GM12872 (cell line): ENCODE measurements at regions not wholly inside any gene's neighbourhood (a gene's known extent, or its start where the extent isn't known, plus 50 kb on each side); places are given as distances from the start of the nearest gene placed in this dataset.

Experiments
- TF ChIP-seq, protein P1 (sequence below): IDR thresholded peaks from 3 replicates; pipeline ENCODE4 v1.5.1; 2011; ENCODE audit warnings: low read depth, mild to moderate bottlenecking, low read length, moderate library complexity; ENCODE audit not compliant: insufficient read depth

DNA sequence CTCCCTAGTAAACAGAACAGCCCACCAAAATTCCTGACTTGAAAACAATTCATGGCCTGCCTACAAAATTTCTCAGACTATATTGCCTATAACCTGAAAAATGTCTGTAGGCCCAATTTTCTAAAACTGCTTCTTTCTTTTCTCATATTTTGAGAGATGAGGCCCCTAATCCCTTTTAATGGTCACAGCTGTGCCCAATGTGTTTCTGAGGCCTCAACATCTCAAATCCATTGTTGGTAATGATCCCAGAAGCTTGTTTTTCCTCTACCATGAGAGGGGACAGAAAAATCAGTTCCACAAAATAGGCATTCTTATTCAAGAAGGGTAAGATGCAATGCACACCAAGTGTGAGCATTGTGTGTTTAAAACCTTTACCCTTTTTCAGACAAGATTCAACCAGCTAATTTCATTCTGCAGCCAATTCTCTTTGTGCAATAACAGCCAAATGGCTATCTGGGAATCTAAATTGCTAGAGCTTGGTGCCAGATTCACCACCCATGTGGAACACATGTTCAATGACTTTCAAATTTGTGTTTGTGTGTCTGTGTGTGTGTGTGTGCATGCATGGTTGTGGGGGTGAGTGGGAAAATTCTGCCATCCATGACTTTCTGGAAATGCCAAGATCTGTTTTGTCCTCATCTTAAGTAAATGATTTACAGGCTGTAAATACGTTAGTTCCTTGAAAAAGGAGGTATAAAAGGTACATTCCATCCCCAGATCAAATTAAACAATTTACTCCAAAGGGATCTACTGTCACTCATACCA is 319.5 kb downstream of the TNS1 start:
- TF ChIP-seq, protein P1, sequence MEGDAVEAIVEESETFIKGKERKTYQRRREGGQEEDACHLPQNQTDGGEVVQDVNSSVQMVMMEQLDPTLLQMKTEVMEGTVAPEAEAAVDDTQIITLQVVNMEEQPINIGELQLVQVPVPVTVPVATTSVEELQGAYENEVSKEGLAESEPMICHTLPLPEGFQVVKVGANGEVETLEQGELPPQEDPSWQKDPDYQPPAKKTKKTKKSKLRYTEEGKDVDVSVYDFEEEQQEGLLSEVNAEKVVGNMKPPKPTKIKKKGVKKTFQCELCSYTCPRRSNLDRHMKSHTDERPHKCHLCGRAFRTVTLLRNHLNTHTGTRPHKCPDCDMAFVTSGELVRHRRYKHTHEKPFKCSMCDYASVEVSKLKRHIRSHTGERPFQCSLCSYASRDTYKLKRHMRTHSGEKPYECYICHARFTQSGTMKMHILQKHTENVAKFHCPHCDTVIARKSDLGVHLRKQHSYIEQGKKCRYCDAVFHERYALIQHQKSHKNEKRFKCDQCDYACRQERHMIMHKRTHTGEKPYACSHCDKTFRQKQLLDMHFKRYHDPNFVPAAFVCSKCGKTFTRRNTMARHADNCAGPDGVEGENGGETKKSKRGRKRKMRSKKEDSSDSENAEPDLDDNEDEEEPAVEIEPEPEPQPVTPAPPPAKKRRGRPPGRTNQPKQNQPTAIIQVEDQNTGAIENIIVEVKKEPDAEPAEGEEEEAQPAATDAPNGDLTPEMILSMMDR, result no peak

DNA sequence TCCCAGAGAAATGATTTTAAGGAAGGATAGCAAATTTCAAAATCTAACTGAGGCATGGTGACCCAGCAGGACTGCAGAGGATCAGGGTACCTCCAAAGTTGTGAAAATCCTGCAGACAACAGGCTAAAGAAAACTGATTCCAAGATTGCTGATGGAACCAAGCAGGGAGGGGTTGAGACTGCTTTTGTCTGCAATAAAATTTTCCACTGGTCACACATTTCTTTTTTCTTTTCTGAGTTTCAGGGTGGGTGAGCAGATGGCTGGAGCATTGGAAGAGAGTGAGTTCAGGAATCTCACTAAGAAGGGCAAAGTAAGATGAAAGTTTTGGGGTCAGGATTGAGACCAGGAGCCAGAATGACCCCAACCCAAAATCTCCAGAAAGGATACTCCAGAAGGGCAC is 321.0 kb downstream of the TNS1 start:
- TF ChIP-seq, protein P1, result no peak

DNA sequence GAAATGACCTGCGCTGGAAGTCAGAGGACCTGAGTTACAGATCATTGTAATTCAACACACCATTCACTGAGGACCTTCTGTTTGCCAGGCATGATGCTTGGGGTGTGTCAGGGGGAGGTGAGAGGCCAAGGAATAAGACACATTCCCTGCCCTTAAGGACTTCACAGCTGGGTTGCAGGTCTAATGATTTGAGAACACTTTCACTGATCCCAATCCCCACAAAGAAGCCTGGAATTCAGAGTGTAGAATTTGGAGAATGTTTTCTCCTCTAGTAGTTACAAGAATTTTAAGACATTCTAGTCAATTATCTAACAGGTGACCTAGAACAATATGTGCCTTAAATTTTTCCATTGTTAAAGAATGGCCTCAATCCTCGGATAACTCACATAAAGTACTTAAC is 322.4 kb downstream of the TNS1 start:
- TF ChIP-seq, protein P1, result no peak

DNA sequence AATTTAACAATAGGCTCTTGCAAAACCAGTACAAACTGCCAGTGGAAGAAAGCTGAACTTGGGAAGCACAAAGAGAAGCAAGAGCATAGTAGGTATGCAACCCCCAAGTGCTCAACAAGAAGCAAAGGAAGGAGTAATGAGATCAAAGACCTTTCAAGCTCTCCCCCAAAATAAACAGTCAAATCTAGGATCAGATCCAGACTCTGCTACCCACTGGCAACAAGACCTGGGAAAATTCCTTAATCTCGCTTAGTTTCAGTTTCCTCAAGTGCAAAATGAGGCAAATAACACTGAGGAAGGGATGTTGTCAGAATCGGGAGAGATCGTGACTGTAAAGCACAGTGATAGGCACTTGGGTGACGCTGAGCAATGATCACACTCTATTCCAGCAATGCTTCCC is 329.2 kb downstream of the TNS1 start:
- TF ChIP-seq, protein P1, result no peak

DNA sequence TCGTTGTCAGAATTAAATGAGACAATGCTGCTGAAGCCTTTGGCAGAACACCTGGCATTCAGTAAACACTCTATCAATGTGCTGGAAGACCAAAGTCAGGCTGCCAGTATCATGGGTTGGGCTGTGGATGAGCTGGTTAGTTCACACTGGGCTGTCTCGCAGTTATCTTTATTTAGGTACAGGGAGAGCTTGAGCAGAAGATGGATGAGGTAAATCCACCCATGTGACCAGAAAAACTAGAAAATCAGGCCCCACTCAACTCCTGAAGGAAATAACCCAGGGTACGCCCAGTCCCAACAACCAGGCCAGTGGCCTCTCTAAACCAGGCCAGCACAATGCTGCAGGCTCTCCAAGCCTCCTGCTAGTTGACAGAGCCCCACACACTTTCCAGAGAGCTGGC is 330.3 kb downstream of the TNS1 start:
- TF ChIP-seq, protein P1, result no peak

DNA sequence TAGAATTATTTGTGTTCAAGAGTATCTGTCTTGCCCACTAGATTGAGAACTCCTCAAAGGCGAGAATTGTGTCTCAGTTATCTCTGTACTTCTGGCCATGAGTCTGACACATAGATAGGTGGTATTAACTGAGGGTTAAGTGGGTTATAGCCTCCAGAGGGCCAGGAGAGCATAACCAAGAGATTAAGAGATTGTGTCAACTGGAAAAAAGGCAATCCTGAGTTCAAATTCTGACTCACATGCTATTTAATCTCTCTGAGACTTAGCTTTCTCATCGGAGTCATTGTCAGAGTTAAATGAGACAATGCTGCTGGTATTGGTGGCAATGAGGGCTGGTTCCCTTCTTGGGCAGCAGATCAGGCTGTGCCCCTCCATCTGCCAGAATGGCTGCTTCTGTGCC is 330.9 kb downstream of the TNS1 start:
- TF ChIP-seq, protein P1, result no peak

DNA sequence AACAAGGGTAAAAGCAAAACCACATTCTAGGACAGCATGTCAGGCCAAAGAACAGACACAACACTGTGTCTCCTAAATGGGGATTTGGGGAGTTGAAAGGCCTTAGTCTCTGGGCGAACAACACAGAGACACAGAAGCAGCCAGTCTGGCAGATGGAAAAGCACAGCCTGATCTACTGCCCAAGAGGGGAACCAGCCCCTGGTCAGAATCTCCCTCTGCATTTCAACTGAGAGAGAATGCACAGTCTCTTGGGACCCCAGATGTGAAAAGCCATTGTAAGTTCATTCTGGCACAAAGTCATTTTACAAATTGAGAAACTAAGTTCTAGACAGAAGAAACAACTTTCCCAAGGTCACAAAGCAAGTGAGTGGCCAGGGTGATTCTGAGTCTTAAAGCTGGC is 331.7 kb downstream of the TNS1 start:
- TF ChIP-seq, protein P1, result no peak
